Hepatocyte (in vitro differentiated cells): ENCODE measurements at regions not wholly inside any gene's neighbourhood (a gene's known extent, or its start where the extent isn't known, plus 50 kb on each side); places are given as distances from the start of the nearest gene placed in this dataset.

Source experiments
- DNase-seq: peaks from one replicate; pipeline ENCODE4 v3.0.0-alpha.2; 2016; ENCODE audit warnings: low spot score
- H2AFZ ChIP-seq: fragments of 200-600 bp; sonication (generic); 2 replicates; pipeline ENCODE4 v1.6.0; 2016; ENCODE audit warnings: antibody characterized with exemption, mild to moderate bottlenecking
- H3K27ac ChIP-seq: fragments of 200-600 bp; sonication (generic); 2 replicates; pipeline ENCODE4 v1.5.1; 2016; ENCODE audit warnings: mild to moderate bottlenecking
- H3K27me3 ChIP-seq: fragments of 200-600 bp; sonication (generic); 2 replicates; pipeline ENCODE4 v1.6.1; 2016
- H3K36me3 ChIP-seq: fragments of 200-600 bp; sonication (generic); replicated peaks from 2 replicates; pipeline ENCODE4 v1.5.1; 2016; ENCODE audit warnings: low read depth; ENCODE audit not compliant: insufficient read depth
- H3K4me1 ChIP-seq: fragments of 200-600 bp; sonication (generic); 2 replicates; pipeline ENCODE4 v1.5.1; 2016; ENCODE audit warnings: mild to moderate bottlenecking, moderate library complexity; ENCODE audit not compliant: insufficient read depth
- H3K4me2 ChIP-seq: fragments of 200-600 bp; sonication (generic); 2 replicates; pipeline ENCODE4 v1.6.0; 2016
- H3K4me3 ChIP-seq: fragments of 200-600 bp; sonication (generic); 2 replicates; pipeline ENCODE4 v1.5.1; 2016; ENCODE audit warnings: mild to moderate bottlenecking
- H3K79me2 ChIP-seq: fragments of 200-600 bp; sonication (generic); 2 replicates; pipeline ENCODE4 v1.6.0; 2017; ENCODE audit warnings: mild to moderate bottlenecking
- H3K9me2 ChIP-seq: fragments of 200-600 bp; sonication (generic); replicated peaks from 2 replicates; pipeline ENCODE4 v1.6.0; 2017; ENCODE audit warnings: mild to moderate bottlenecking; ENCODE audit not compliant: insufficient read depth
- H3K9me3 ChIP-seq: fragments of 200-600 bp; sonication (generic); 2 replicates; pipeline ENCODE4 v1.5.1; 2016; ENCODE audit warnings: low read depth, mild to moderate bottlenecking
- H4K20me1 ChIP-seq: fragments of 200-600 bp; sonication (generic); 2 replicates; pipeline ENCODE4 v1.6.0; 2016; ENCODE audit warnings: mild to moderate bottlenecking; ENCODE audit not compliant: insufficient read depth, poor library complexity, severe bottlenecking
- CTCF ChIP-seq: fragments of 200-600 bp; sonication (generic); IDR thresholded peaks from 2 replicates; pipeline ENCODE4 v1.5.1; 2016; ENCODE audit warnings: antibody characterized with exemption, mild to moderate bottlenecking; ENCODE audit not compliant: poor library complexity
- EZH2 ChIP-seq: fragments of 200-600 bp; sonication (generic); IDR thresholded peaks from 2 replicates; pipeline ENCODE4 v1.6.1; 2016; ENCODE audit warnings: antibody characterized with exemption, mild to moderate bottlenecking, borderline replicate concordance
- EZH2phosphoT487 ChIP-seq: fragments of 200-600 bp; sonication (generic); IDR thresholded peaks from one replicate; pipeline ENCODE4 v1.6.1; 2018; ENCODE audit warnings: antibody characterized with exemption, mild to moderate bottlenecking, low read depth, moderate library complexity; ENCODE audit not compliant: unreplicated experiment, severe bottlenecking
- WGBS: methylation state at CpG from one replicate; pipeline ENCODE4 v1.1.6; 2016; ENCODE audit warnings: low lambda C conversion rate; ENCODE audit errors: missing lambda C conversion rate; 5-methylcytosine and 5-hydroxymethylcytosine counted together

DNA sequence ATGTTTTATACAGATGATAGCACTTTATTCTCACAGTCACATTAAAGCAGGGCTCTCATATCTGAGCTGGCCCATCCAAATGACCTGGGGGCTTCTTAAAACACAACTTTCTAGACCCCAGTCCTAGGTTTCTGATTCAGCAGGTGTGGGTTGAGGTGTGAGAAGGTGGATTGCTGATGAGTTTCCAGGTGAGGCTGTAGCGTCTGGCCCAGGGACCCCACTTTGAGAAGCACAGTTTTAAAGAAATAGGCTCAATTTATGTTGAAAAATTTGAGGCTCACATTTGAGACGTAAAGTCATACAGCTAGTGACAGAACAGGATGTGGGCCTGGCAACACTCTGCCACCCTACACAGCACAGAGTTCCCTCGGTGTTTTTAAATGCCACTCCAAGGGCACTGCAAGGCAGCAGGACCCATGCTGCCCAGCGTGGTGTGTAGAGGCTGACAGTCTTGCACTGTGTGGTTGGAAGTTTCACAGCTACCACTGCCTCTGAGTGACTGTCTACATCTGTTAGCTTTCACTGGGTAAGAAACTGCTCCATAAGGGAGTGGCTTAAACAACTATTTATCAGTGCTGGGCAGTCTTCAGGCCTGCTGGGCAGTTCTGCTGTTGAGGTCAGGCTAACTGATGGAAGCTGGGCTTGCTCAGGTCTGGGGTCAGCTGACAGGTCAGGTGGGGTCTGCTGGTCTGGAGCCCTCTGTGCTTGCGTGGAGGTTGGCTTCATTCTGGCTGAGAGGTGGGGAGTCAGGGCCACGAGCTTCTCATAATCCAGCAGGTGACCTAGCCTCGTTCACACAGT, 319.7 kb downstream of the CXCL12 start:
- TF ChIP-seq EZH2 (no peak), EZH2phosphoT487 (no peak), CTCF (no peak)
- no peaks in the 10 kb centered on the region for H3K27me3 ChIP-seq
- 97% methylated on average over 7 of the region's 7 CpGs for WGBS
- H3K27ac ChIP-seq, result no peak overlapping the region
- H4K20me1 ChIP-seq, result no peaks in the 10 kb centered on the region
- no peaks in the 10 kb centered on the region for H3K9me2 ChIP-seq
- H3K4me3 ChIP-seq, result no peak overlapping the region
- H2AFZ ChIP-seq, result no peak overlapping the region
- H3K4me1 ChIP-seq, result no peaks in the 10 kb centered on the region
- no peaks in the 10 kb centered on the region for H3K9me3 ChIP-seq
- no peak for DNase-seq
- no peak overlapping the region for H3K4me2 ChIP-seq
- no peaks in the 10 kb centered on the region for H3K36me3 ChIP-seq
- H3K79me2 ChIP-seq, result no peaks in the 10 kb centered on the region

- 74% methylated on average over 8 of the region's 8 CpGs for WGBS
- TF ChIP-seq CTCF, result no peak
- no peak for TF ChIP-seq EZH2phosphoT487
- no peak for TF ChIP-seq EZH2
- Histone ChIP-seq H4K20me1 (no peaks in the 10 kb centered on the region), H3K79me2 (no peaks in the 10 kb centered on the region), H3K4me3 (no peak overlapping the region), H3K27me3 (no peaks in the 10 kb centered on the region), H3K4me2 (no peak overlapping the region), H3K27ac (no peak overlapping the region), H3K9me3 (no peaks in the 10 kb centered on the region), H2AFZ (no peak overlapping the region), H3K9me2 (no peaks in the 10 kb centered on the region), H3K36me3 (no peaks in the 10 kb centered on the region), H3K4me1 (no peaks in the 10 kb centered on the region)
- DNase-seq, result no peak
These were observed 320.6 kb downstream of the CXCL12 start for GRCh38 chr10:44064317-44064716.

GRCh38 chr10:44063686-44064085, 321.2 kb downstream of the CXCL12 start:
- no peak overlapping the region for H3K4me2 ChIP-seq
- H3K9me3 ChIP-seq, result no peaks in the 10 kb centered on the region
- H4K20me1 ChIP-seq, result no peaks in the 10 kb centered on the region
- DNase-seq, result no peak
- TF ChIP-seq EZH2 (no peak), EZH2phosphoT487 (no peak), CTCF (no peak)
- no peaks in the 10 kb centered on the region for H3K9me2 ChIP-seq
- whole genome bisulfite sequencing, result 96% methylated on average over 2 of the region's 2 CpGs
- no peaks in the 10 kb centered on the region for H3K4me1 ChIP-seq
- H3K36me3 ChIP-seq, result no peaks in the 10 kb centered on the region
- no peaks in the 10 kb centered on the region for H3K79me2 ChIP-seq
- no peak overlapping the region for H3K27ac ChIP-seq
- H3K4me3 ChIP-seq, result no peak overlapping the region
- no peak overlapping the region for H2AFZ ChIP-seq
- no peaks in the 10 kb centered on the region for H3K27me3 ChIP-seq
